ENCODE measurements at regions not wholly inside any gene's neighbourhood (a gene's known extent, or its start where the extent isn't known, plus 50 kb on each side); places are given as distances from the start of the nearest gene placed in this dataset.
A peak's percentile ranks its signal among the peaks of the same experiment; 100 is the strongest.

DNA sequence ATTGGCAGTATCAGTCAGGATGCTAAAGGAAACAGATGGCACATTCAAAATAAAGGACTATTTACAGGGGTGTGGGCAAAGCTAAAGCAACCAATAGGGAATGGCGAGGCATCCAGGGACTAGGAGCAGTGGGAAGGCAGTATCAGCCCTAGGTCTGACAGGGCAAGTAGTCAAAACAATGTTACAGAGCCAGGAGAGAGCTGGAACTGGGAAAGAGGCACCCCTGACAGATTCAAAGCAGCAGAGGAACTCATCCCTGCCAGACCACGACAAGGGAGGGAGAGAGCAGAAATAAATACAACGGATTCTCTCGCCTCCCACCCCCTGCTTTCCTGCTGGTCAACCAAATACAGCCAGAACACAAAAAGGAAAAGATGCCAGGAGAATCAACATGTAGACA lies 371.5 kb downstream of the NR2F1-AS1 start:
- FAIRE-seq, result no peak
- H3K4me2 ChIP-seq (ENCODE audit: insufficient read depth, low read length), result no peak overlapping the region
- ChIA-PET POLR2A (no interaction called here), CTCF (no interaction called here)
- TF ChIP-seq, protein P1, sequence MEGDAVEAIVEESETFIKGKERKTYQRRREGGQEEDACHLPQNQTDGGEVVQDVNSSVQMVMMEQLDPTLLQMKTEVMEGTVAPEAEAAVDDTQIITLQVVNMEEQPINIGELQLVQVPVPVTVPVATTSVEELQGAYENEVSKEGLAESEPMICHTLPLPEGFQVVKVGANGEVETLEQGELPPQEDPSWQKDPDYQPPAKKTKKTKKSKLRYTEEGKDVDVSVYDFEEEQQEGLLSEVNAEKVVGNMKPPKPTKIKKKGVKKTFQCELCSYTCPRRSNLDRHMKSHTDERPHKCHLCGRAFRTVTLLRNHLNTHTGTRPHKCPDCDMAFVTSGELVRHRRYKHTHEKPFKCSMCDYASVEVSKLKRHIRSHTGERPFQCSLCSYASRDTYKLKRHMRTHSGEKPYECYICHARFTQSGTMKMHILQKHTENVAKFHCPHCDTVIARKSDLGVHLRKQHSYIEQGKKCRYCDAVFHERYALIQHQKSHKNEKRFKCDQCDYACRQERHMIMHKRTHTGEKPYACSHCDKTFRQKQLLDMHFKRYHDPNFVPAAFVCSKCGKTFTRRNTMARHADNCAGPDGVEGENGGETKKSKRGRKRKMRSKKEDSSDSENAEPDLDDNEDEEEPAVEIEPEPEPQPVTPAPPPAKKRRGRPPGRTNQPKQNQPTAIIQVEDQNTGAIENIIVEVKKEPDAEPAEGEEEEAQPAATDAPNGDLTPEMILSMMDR (IDR thresholded peaks at IDR 0.05; ENCODE audit: extremely low read depth in 1 of 2, insufficient read depth in 1 of 2, low read depth in 1 of 2, low read length in 2 of 2), result no peak
- TF ChIP-seq JUN (IDR thresholded peaks at IDR 0.05; ENCODE audit: borderline replicate concordance, insufficient read depth, insufficient read length, low read depth), result no peak
- TF ChIP-seq FOS (IDR thresholded peaks at IDR 0.05; ENCODE audit: borderline replicate concordance, insufficient read depth, low read length), result no peak
- TF ChIP-seq GATA2 (IDR thresholded peaks at IDR 0.05; ENCODE audit: insufficient read depth, insufficient read length, low read depth, low read length), result no peak
- TF ChIP-seq POLR2AphosphoS5 (IDR thresholded peaks at IDR 0.05; ENCODE audit: insufficient read depth, low read depth, low read length), result no peak
- no peak for TF ChIP-seq MYC (IDR thresholded peaks at IDR 0.05; ENCODE audit: low read depth, low read length)
- TF ChIP-seq EZH2 (IDR thresholded peaks at IDR 0.05; ENCODE audit: borderline replicate concordance, low read depth, low read length, severe bottlenecking), result no peak
- TF ChIP-seq, protein P2, sequence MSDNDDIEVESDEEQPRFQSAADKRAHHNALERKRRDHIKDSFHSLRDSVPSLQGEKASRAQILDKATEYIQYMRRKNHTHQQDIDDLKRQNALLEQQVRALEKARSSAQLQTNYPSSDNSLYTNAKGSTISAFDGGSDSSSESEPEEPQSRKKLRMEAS (IDR thresholded peaks at IDR 0.05; ENCODE audit: insufficient read depth, insufficient read length), result no peak
- TF ChIP-seq POLR2A (IDR thresholded peaks at IDR 0.05; ENCODE audit: low read depth, low read length), result no peak
- no peaks in the 10 kb centered on the region for H3K79me2 ChIP-seq (ENCODE audit: control insufficient read depth, insufficient read depth, low read length)
- no peaks in the 10 kb centered on the region for H3K36me3 ChIP-seq (ENCODE audit: control insufficient read depth in 2 of 2, extremely low read depth in 1 of 2, insufficient read depth in 2 of 2, low read length in 2 of 2)
- BruUV-seq (replicated peaks), result no TSS peak
- peak overlapping the region; percentile 21 for H2AFZ ChIP-seq (ENCODE audit: low read depth, low read length)
- H3K27ac ChIP-seq (ENCODE audit: insufficient read depth, low read depth, low read length), result no peak overlapping the region
- no peaks in the 10 kb centered on the region for H3K9me3 ChIP-seq (replicated peaks; ENCODE audit: control insufficient read depth, insufficient read depth, low read length)
- no peak overlapping the region for H3K9ac ChIP-seq (replicated peaks; ENCODE audit: extremely low read depth, insufficient read depth, low read length)
- H3K4me3 ChIP-seq (replicated peaks in 1 of 3; ENCODE audit: insufficient read depth in 1 of 3, low read depth in 1 of 3, low read length in 3 of 3), result no peak overlapping the region
- DNase-seq (ENCODE audit: low read depth, low spot score), result no peak
- no peaks in the 10 kb centered on the region for H3K9me1 ChIP-seq (replicated peaks; ENCODE audit: control insufficient read depth, extremely low read depth, insufficient read depth, low read length)
- H3K4me1 ChIP-seq (ENCODE audit: control insufficient read depth, extremely low read depth, insufficient read depth, low read length), result no peaks in the 10 kb centered on the region
- no peaks in the 10 kb centered on the region for H4K20me1 ChIP-seq (replicated peaks; ENCODE audit: control insufficient read depth, extremely low read depth, insufficient read depth, low read length)
- no peaks in the 10 kb centered on the region for H3K27me3 ChIP-seq (ENCODE audit: control insufficient read depth in 2 of 2, insufficient read depth in 2 of 2, low read length in 2 of 2)
- dilution Hi-C loops (cut with MboI; ENCODE audit: extremely low pct_ligation_motif_present, low sequenced_read_pairs) (no loop called here), intact Hi-C loops (cut with micrococcal nuclease) (no loop called here)

Data from endothelial cell of umbilical vein (primary cell).